H9 (cell line): ENCODE measurements at regions not wholly inside any gene's neighbourhood (a gene's known extent, or its start where the extent isn't known, plus 50 kb on each side); places are given as distances from the start of the nearest gene placed in this dataset.

Source experiments
- DNase-seq: peaks from one replicate; pipeline ENCODE4 v3.0.0-alpha.2; 2017
- H2AFZ ChIP-seq: one replicate; pipeline ENCODE4 v1.6.1; 2013; ENCODE audit warnings: mild to moderate bottlenecking, low read length, control low read depth, moderate library complexity
- H2AK5ac ChIP-seq: 2 replicates; pipeline ENCODE4 v1.6.1; 2013; ENCODE audit warnings: low read length, control low read depth, mixed read lengths; ENCODE audit not compliant: insufficient read length
- H2BK120ac ChIP-seq: one replicate; pipeline ENCODE4 v1.6.1; 2013; ENCODE audit warnings: low read depth, mild to moderate bottlenecking, low read length, control low read depth, inconsistent platforms; ENCODE audit not compliant: poor library complexity, severe bottlenecking
- H2BK12ac ChIP-seq: 2 replicates; pipeline ENCODE4 v1.6.1; 2013; ENCODE audit warnings: low read length, control low read depth, mixed read lengths, low read depth; ENCODE audit not compliant: insufficient read length
- H2BK15ac ChIP-seq: 2 replicates; pipeline ENCODE4 v1.6.1; 2013; ENCODE audit warnings: low read depth, low read length, control low read depth
- H2BK20ac ChIP-seq: one replicate; pipeline ENCODE4 v1.6.1; 2013; ENCODE audit warnings: low read depth, mild to moderate bottlenecking, low read length, control low read depth, inconsistent platforms; ENCODE audit not compliant: poor library complexity, severe bottlenecking
- H2BK5ac ChIP-seq: 2 replicates; pipeline ENCODE4 v1.6.1; 2013; ENCODE audit warnings: low read length, control low read depth, mixed read lengths; ENCODE audit not compliant: insufficient read length
- H3K14ac ChIP-seq: 2 replicates; pipeline ENCODE4 v1.6.1; 2013; ENCODE audit warnings: low read length, control low read depth; ENCODE audit not compliant: insufficient read depth
- H3K18ac ChIP-seq: 2 replicates; pipeline ENCODE4 v1.6.1; 2013; ENCODE audit warnings: low read depth, mild to moderate bottlenecking, mixed read lengths, low read length, control low read depth; ENCODE audit not compliant: insufficient read length
- H3K23ac ChIP-seq: 2 replicates; pipeline ENCODE4 v1.6.1; 2013; ENCODE audit warnings: low read length, control low read depth, mixed read lengths, low read depth; ENCODE audit not compliant: insufficient read length
- H3K23me2 ChIP-seq: 2 replicates; pipeline ENCODE4 v1.6.1; 2013; ENCODE audit warnings: low read depth, mild to moderate bottlenecking, mixed read lengths, low read length, control low read depth; ENCODE audit not compliant: insufficient read length, poor library complexity, severe bottlenecking
- H3K27ac ChIP-seq: 2 replicates; pipeline ENCODE4 v1.5.1; 2013; ENCODE audit warnings: low read length, control low read depth, mixed read lengths, low read depth; ENCODE audit not compliant: insufficient read length
- H3K27me3 ChIP-seq: 2 replicates; pipeline ENCODE4 v1.6.1; 2013; ENCODE audit warnings: low read length, control low read depth, inconsistent platforms; ENCODE audit not compliant: insufficient read depth
- H3K4ac ChIP-seq: 2 replicates; pipeline ENCODE4 v1.6.1; 2013; ENCODE audit warnings: low read depth, mild to moderate bottlenecking, control low read depth, inconsistent platforms, low read length, moderate library complexity
- H3K4me1 ChIP-seq: 2 replicates; pipeline ENCODE4 v1.6.1; 2013; ENCODE audit warnings: low read length, control low read depth, inconsistent platforms; ENCODE audit not compliant: insufficient read depth
- H3K4me2 ChIP-seq: 2 replicates; pipeline ENCODE4 v1.6.1; 2013; ENCODE audit warnings: low read length, control low read depth, mixed read lengths; ENCODE audit not compliant: insufficient read length, insufficient read depth
- H3K56ac ChIP-seq: 2 replicates; pipeline ENCODE4 v1.6.1; 2013; ENCODE audit warnings: low read depth, mild to moderate bottlenecking, mixed read lengths, low read length, control low read depth; ENCODE audit not compliant: insufficient read length
- H3K79me1 ChIP-seq: 2 replicates; pipeline ENCODE4 v1.6.1; 2013; ENCODE audit warnings: low read depth, mild to moderate bottlenecking, moderate library complexity, low read length, control low read depth, inconsistent platforms; ENCODE audit not compliant: insufficient read depth, poor library complexity, severe bottlenecking
- H3K79me2 ChIP-seq: 2 replicates; pipeline ENCODE4 v1.6.1; 2013; ENCODE audit warnings: low read length, control low read depth, inconsistent platforms; ENCODE audit not compliant: insufficient read depth
- H3K9ac ChIP-seq: 2 replicates; pipeline ENCODE4 v1.6.1; 2013; ENCODE audit warnings: low read length, control low read depth, mixed read lengths; ENCODE audit not compliant: insufficient read length; ENCODE audit errors: extremely low read depth
- H3K9me3 ChIP-seq: one replicate; pipeline ENCODE4 v1.6.1; 2013; ENCODE audit warnings: low read depth, low read length, inconsistent platforms; ENCODE audit not compliant: control insufficient read depth
- H3T11ph ChIP-seq: one replicate; pipeline ENCODE4 v1.6.1; 2013; ENCODE audit warnings: mild to moderate bottlenecking, low read length, control low read depth, inconsistent platforms
- H4K20me1 ChIP-seq: one replicate; pipeline ENCODE4 v1.6.1; 2013; ENCODE audit not compliant: control insufficient read depth, insufficient read length, insufficient read depth
- H4K5ac ChIP-seq: 2 replicates; pipeline ENCODE4 v1.6.1; 2013; ENCODE audit warnings: low read depth, mild to moderate bottlenecking, mixed read lengths, low read length, control low read depth; ENCODE audit not compliant: insufficient read length
- H4K8ac ChIP-seq: replicated peaks from 2 replicates; pipeline ENCODE4 v1.6.1; 2013; ENCODE audit warnings: low read length, control low read depth, mixed read lengths, low read depth; ENCODE audit not compliant: insufficient read length
- H4K91ac ChIP-seq: 2 replicates; pipeline ENCODE4 v1.6.1; 2013; ENCODE audit warnings: low read depth, mild to moderate bottlenecking, moderate library complexity, mixed read lengths, low read length, control low read depth; ENCODE audit not compliant: insufficient read length
- H3K27ac Mint-ChIP-seq, 3 experiments: 2 replicates in 2 of 3; 3 replicates in 1 of 3; pipeline ENCODE4 v1.8.0; 2020 to 2021; ENCODE audit warnings: mixed read lengths in 3 of 3, mild to moderate bottlenecking in 1 of 3, moderate library complexity in 1 of 3
- H3K27me3 Mint-ChIP-seq: 2 replicates; pipeline ENCODE4 v1.8.0; 2021; ENCODE audit warnings: low read depth, mild to moderate bottlenecking, moderate library complexity, mixed read lengths
- H3K36me3 Mint-ChIP-seq, 3 experiments: 2 replicates in 2 of 3; 3 replicates in 1 of 3; pipeline ENCODE4 v1.8.0; 2020 to 2021; ENCODE audit warnings: low read depth in 3 of 3, mixed read lengths in 3 of 3; ENCODE audit not compliant: insufficient read depth in 1 of 3
- H3K4me1 Mint-ChIP-seq, 2 experiments: 2 replicates each; pipeline ENCODE4 v1.8.0; 2020; ENCODE audit warnings: mixed read lengths in 2 of 2
- H3K4me3 Mint-ChIP-seq, 2 experiments: 2 replicates in 1 of 2; 3 replicates in 1 of 2; pipeline ENCODE4 v1.8.0; 2020 to 2021; ENCODE audit warnings: mild to moderate bottlenecking in 2 of 2, mixed read lengths in 2 of 2, moderate library complexity in 1 of 2
- H3K9me3 Mint-ChIP-seq, 2 experiments: 2 replicates in 1 of 2; 3 replicates in 1 of 2; pipeline ENCODE4 v1.8.0; 2020; ENCODE audit warnings: mild to moderate bottlenecking in 2 of 2, mixed read lengths in 2 of 2, moderate library complexity in 1 of 2
- CTCF ChIP-seq: fragments of 200-600 bp; sonication (generic); conservative IDR thresholded peaks from 3 replicates; pipeline ENCODE4 v1.8.0; 2021; ENCODE audit warnings: antibody characterized with exemption, mild to moderate bottlenecking
- WGBS: extraction: QIAGEN DNeasy Blood & Tissue Kit; methylation state at CpG from one replicate; pipeline ENCODE4 v1.1.7; 2013; ENCODE audit warnings: missing lambda C conversion rate, low lambda C conversion rate, mixed read lengths; ENCODE audit not compliant: insufficient read length; ENCODE audit errors: extremely low coverage; 5-methylcytosine and 5-hydroxymethylcytosine counted together

GRCh38 chr5:156020647-156021046 is 306.3 kb upstream of the SGCD start:
- no peak overlapping the region for H3K4me2 ChIP-seq
- no peak overlapping the region for H3K56ac ChIP-seq
- H3K27ac Mint-ChIP-seq: no peak overlapping the region
- no peak overlapping the region for H2BK20ac ChIP-seq
- whole genome bisulfite sequencing: no CpG with 5 or more reads among the region's 3 CpGs
- no peak overlapping the region for H2BK120ac ChIP-seq
- no peak for TF ChIP-seq CTCF
- DNase-seq: no peak
- no peak overlapping the region for H2BK12ac ChIP-seq
- H3K9me3 ChIP-seq: no peaks in the 10 kb centered on the region
- H3K4me1 Mint-ChIP-seq: peaks cover 7 to 8% of the 10 kb centered on the region in 2 experiments
- H3K27me3 ChIP-seq: no peaks in the 10 kb centered on the region; the same call in 1 of the 2 replicates
- H2AK5ac ChIP-seq: no peak overlapping the region
- no peak overlapping the region for H3K14ac ChIP-seq
- no peak overlapping the region for H3T11ph ChIP-seq
- H2BK15ac ChIP-seq: no peak overlapping the region
- H4K20me1 ChIP-seq: no peaks in the 10 kb centered on the region
- no peaks in the 10 kb centered on the region for H3K27me3 Mint-ChIP-seq
- H2AFZ ChIP-seq: no peak overlapping the region
- no peaks in the 10 kb centered on the region for H3K36me3 Mint-ChIP-seq
- H3K79me1 ChIP-seq: no peaks in the 10 kb centered on the region
- H3K4ac ChIP-seq: no peak overlapping the region
- H3K79me2 ChIP-seq: no peaks in the 10 kb centered on the region
- no peak overlapping the region for H4K8ac ChIP-seq
- no peaks in the 10 kb centered on the region for H3K9me3 Mint-ChIP-seq
- H4K91ac ChIP-seq: no peak overlapping the region
- no peaks in the 10 kb centered on the region for H3K23me2 ChIP-seq
- no peak overlapping the region for H3K23ac ChIP-seq
- H4K5ac ChIP-seq: no peak overlapping the region
- no peaks in the 10 kb centered on the region for H3K4me1 ChIP-seq
- H3K27ac ChIP-seq: no peak overlapping the region
- H2BK5ac ChIP-seq: no peak overlapping the region
- no peak overlapping the region for H3K4me3 Mint-ChIP-seq
- H3K9ac ChIP-seq: no peak overlapping the region
- no peak overlapping the region for H3K18ac ChIP-seq
